Suppressor macrophage treated with lipopolysaccharide for 1 hour (primary cell): ENCODE measurements at regions not wholly inside any gene's neighbourhood (a gene's known extent, or its start where the extent isn't known, plus 50 kb on each side); places are given as distances from the start of the nearest gene placed in this dataset.
"Not testable (repeated sequence)": the region's sequence is repeated elsewhere in the genome, so short reads cannot be mapped to it uniquely, and the experiment has no call there.

Experiments used
- DNase-seq, 3 donors: peaks; one replicate each; pipeline ENCODE4 v3.0.0-alpha.2; 2020 to 2022

DNA sequence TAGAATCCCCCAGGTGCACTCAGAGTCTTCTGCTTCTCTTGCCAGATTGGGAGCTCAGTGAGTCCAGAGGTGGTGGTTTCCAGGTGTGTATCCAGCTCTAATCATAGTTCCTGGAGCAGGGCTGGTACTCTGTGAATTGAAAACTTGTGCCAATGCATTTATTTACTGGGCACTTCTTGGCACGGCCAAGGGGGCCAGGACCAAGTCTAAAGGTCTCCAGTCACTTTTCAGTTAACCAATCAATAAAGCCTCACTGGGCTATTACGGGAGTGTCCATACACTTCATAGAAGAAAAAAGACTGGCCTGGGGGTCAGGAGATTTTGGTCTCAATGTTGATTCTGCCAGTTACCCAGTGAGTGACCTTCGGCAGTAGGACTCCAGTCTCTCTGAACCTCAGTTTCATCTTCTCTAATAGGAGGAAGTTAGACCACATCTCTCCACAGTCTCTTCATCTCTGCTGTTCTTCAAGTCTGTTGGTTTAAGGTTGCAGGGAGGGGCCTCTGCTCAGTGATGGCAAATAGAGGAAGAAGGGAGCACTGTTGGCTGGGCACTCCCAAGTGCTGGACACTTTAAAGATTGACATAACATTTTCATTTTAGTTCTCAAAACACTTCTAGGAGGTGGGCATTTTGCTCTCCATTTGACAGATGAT is 188.5 kb upstream of the E2F8 start:
- DNase-seq, result no peak

DNA sequence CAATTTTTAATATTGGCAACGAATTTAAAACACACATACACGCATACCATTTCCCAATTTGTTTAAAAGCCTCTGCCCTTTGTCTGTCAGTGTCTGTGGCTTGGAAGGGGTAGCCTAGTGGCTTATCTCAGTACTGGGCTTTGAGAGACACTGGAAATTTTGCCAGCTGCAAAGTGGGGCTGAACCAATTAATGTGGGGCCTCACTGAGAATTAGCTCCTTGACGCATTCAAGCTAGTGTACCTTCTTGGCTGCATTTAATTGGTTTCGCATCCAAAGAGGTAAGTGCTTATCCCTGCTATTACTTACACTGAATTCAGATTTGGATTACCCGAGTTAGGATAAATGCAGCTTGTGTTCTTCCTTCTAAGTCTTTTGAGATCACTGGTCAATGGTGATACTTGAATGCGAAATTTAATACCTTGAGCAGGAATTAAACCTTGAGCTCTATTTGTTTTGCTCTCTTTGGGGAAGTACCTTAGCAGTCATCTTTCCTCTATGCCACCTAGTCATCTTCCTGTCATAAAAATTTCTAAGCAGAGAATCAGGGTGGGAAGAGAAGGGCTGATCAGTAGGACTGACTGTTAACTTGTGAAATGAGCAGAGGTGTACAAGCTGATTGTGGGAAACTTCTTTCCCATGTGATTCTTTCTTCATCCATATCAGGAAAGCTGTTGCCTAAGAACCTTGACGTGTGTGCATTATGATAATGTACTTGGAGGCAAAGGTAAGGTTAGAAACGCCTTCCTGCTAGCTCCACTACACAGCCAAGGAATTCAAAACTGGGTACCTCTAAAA is 187.7 kb upstream of the E2F8 start:
- no peak for DNase-seq

DNA sequence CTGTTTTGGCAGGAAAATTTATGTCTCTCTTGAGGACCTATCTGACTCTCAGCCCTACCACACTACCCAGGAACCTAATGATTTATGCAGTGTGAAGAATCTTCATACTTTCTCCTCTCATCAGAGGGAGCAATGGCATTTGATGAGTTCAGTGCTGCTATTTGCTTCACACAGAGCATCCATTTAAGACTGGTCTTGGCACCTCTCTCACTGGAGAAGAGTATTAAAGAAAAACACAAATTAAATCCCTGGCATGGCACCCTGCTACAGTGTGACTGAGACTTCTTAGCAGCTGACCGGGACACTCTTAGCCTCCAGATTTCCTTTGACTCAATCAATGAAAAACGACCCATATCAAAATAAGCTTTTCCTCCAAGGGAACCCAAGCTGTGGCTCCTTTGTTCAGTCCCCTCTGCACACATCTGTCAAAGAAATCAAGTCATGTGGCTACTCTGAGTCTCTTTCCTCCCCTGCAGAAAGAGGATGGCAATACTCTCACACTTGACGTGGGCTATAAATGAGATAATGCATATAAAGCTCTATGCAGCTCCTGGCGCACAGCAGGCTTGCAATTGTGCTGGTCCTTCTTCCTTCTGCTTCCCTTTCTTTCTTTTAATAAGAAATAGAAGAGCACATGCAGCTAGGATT is 186.1 kb upstream of the E2F8 start:
- no peak for DNase-seq

DNA sequence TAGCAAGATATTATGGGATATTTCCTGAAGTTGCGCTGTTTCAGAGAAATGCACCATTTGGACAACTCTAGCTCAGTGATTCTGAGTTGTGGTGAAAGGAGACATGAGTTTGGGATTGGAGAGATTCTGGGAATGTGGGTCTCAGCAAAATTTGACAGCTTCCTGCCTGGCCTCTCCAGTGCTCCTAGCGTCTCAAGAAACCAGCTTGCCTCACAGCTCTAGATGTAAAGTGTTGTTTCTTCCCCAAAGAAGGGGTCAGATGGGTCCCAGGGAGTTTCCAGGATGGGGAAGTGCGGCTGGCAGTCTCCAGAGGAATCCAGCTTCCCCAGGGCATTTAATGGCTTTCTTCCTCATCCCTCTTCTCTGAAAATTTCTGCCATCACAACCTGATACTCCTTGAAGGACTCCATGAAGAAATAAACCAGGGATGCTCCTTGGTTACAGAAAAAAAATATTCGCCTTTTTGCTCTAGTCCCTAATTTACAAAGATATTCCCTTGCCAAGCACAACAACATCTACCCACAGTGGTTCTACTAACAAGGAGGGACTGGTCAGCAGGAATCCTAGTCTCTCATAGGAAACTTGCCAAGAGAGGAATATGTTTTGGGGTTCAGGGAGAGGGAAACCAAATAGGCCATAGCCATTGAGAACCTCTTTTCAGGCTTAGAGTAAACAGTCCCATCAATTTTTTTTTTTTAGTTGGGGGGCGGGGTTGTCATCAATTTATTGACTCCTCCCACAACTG is 185.4 kb upstream of the E2F8 start:
- DNase-seq, result peak; percentile 18 to 60 (median 59)

DNA sequence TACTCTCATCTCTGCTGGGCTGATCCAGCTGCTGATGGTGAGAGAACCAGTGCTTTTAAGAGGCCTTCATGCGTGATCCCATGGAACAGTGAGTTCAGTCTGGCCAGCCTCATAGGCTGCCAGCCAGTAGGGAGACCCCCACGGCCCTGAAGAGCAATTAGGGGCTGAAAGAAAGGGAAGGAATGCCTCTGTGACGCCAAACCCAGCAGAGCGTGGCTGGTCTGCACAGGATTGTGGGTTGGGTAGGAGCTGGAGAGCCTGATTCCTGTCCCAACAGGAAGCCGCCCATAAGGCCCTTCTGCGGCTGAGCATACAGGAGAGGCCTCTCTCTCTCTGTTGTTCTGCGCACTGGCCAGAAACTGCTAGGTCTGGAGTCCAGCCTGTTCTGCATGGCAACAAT is 181.5 kb upstream of the E2F8 start:
- no peak for DNase-seq

DNA sequence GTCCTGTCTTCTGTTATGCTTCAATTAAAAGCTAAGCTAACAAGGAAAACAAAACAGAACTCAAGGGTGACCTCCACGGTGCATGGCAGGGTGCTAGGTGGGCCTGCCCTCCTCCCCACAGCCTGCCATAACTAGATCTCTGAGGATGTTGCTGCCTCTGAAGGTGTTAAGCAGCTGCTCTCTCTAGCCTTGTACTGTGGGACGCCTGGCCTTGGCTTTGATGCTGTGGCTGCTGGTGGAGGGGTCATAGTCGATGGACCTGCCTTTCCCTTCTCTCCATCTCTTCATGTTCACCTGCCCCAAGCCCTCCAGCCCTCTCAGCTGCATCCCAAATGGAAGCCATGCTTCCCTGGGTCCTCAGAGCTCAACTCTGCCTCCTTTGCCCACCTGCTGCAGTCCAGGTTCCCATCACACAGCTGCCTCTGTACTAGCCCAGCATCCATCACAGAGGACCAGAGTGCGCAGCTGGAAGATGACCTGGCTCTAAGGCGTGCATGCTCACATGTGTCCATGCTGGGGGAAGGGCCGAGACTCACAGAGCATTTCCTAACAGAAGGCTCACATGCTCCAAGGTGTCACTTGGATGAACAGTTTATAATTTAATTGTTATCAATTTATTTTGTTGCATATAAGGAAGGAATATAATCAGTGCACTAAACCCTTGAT is 180.3 kb upstream of the E2F8 start:
- DNase-seq, result no peak

DNA sequence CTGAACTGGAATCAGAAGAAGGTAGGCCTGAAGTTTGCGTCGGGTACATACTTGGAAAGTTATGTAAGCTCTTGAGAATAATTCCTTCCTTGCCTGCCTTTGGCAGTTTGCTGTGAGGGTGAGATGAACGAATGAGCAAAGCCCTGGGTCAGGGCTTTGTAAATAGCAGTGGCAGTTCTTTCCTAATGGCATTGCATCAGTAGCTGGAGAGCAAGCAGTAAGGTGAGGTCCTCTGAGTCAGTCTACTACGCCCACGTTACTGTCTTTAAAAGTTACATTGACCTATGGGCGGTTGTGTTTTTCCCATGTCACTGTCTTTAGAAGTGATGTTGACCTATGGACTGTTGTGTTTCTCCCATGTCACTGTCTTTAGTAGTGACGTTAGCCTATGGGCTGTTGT is 179.1 kb upstream of the E2F8 start:
- no peak for DNase-seq

DNA sequence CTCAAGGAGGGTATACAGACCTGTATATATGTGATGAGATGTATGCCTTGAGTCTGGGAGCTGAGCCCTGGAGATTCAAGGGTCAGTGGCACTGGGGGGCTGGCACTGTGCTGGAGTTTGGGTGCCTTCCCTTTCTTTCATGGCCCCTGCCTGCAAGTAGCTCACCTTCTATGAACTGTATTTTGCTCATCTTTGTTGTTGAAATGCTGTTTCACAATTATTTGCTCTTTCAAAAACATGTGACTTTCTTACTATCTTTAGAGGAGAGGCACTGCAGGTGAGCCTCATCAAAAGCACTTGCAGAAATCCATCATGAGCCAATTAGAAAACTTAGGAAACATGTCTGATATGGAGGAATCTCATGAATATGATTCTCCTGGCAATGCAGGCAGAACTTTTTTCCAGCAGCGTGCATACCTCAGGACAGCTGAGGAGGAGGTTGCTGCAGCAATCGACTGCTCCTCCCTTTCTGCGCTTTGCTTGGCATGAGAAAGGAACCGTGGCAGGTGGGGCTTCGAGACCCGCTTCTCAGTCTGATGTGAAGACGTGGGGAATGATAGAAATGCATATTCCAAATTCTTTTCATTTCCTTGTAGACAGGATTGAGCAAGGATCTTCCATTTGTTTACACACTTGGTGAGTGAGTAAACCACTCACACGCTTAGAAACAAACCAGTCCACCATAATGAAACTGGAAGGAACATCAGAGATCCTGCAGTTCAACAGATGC is 178.4 kb upstream of the E2F8 start:
- DNase-seq, result no peak

DNA sequence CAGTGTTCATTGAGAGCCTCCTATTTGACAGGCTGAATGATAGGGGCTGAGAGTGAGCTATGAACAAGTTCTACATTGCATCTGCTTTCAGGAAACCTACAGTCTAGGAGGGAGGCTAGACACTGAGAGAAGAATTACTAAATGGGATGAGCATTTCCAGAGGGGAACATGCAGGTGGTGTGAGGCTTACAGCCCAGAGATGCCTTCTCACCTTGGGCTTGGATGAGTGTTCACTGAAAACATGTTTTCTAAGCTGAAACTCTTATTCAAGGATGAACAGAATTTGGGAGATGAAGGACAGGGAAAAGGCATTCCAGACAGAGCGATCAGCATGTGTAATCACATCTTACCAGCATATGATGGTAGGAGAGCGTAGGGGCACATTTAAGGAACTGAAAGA is 177.5 kb upstream of the E2F8 start:
- no peak for DNase-seq

DNA sequence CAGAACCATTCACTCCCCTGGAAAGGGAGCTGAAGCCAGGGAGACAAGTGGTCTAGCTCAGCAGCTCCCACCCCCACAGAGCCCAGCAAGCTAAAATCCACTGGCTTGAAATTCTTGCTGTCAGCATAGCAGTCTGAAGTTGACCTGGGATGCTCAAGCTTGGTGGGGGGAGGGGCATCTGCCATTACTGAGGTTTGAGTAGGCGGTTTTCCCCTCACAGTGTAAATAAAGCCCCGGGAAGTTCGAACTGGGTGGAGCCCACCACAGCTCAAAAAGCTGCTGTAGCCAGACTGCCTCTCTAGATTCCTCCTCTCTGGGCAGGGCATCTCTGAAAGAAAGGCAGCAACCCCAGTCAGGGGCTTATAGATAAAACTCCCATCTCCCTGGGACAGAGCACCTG is 171.3 kb upstream of the E2F8 start:
- not testable (repeated sequence) for DNase-seq

DNA sequence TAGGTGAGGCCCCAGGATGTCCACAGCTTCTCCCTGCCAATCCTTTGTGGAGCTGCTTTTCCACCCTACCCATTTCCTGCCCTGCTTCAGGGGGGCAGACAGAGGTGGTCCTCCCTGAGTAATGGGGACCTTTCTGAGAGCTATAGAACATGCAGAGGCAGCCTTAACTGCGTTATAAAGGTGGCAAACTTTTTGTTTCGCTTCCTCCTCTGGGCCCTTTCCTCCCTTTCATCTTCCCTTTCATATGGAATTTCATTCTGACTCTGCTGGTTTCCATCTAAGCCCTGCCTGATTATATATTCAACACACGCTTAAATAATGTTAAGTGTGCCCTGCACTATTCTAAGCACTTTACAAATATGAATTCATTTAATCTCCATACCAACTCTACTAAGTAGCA is 169.3 kb upstream of the E2F8 start:
- no peak for DNase-seq

DNA sequence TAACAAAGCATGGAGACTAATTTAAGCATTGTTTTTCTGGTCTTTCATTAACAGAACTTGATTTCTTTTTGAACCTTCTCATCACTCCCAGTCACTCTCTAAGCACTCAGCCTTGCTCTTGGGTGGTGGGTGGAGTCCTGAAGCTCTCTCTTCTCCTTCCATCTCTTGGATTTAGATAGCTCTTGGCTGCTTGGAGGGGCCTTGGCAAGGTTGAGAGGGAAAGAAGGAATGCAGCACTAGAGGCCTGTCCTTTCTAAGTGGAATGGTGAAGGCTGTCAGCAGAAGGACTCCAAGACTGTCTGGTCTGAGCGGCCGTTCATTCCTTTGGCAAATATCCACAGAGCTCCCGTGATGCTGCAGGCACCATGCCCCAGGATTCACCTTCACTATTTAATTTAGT is 168.6 kb upstream of the E2F8 start:
- no peak for DNase-seq

DNA sequence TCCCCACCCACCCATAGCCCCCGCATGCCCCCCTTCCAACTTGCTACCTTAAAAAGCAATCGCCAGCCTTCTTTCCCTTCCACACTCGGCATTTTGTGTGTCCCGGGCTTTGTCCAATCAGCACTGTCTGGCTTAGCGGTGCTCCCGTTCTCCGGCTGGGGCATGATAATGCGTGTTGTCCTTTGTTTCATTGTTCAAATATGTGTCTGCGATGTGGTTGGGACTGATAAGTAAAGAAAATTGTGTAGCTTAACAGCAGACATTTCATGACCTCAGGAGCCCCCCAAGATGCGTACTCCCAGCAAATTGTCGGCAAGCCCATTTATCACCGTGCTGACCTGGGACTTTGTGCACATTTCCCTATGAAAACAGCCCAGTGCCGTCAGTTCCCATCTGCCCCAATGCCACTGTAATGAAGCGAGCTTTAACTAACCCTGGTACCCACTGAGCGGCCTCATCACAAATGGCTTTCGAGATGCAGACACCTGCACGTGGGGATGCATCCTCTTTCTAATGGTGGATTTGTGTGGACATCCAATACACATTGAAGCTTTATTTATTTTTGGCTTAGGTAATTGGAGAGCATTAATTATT is 167.0 kb upstream of the E2F8 start:
- DNase-seq, result no peak

DNA sequence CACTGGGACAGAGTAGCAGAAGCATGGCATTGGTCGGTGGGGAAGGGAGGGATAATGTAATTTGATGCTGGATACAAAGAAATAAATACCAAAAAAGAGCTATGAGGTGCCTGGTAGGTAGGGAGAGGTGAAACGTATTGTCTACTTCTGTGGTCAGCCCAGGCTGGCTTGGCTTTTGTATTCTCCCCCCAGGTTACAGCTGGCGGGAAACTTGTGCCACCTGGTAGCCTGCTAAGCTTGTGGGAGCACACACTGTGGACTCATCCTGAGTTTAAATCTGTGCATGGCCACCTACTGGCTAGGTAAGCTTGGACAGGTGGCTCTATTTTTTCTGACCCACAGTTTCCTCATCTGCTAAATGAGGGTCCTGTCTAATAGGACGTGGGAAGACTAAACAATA is 165.2 kb upstream of the E2F8 start:
- no peak for DNase-seq

DNA sequence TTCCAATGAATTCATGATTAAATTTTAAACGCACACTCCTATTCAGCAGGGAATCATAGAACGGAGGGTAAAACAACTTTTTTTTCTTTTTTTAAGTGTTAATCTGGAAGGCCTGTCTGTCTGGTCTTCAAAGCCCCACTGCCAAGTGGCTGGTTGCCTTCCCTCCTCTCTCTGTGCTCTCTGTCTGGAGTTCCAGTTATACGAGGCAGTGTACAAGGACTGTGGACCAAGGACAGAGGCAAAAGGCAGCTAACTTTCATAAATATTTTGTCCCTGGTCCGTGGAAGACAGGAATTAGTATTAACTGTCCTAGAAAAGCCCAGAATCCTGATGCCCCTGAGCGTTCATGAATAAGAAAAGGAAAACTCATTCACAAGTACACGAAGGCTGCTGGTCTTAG is 164.0 kb upstream of the E2F8 start:
- DNase-seq, result no peak

DNA sequence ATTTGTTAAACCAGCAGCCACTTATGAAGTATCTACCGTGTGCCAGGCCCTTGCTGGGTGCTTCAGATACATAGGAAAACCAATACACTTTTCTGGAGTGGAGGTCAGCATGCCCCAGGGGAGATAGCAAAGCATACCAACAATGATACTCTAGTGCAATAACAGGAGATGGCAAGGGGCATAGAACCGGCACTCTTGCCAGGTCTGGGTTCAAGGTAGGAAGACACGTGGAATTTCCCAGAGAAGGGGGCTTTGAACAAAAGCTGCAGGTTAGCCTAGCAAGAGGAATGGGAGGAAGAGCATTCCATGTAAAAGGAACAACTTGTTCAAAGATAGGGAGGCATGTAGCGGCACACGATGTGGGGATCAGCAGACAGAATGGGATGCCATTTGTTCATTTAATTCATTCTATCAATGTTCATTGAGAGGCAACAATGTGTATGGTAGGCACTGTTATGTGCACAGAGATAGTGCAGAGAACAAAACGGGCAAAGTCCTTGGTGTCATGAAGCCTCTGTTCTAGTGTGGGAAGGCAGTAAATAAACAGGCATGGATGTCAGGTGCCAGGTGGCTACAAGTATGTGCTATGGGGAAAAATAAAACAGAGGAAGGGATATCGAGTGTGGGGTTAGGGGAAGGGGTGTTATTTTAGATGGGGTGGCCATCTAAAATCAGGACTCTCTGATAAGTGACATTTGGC is 162.6 kb upstream of the E2F8 start:
- DNase-seq, result no peak

DNA sequence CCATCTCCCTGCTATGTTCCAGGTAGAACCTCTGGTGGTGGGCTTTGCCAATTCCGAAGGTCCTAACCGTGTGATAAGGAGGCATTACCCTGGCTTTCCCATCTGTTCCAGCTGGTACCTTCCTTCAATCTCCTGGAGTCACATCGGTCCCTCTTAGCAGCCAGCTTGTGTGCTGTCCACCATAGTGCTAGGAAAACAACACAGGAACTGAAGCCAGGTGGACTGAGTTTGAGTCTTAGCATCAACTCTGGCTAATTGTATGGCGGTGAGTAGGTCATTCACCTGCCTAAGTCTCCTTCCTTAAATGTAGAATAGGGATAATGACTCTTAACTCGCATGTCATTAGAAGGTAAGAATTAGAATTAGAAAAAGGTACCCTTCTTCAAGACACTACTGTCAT is 159.6 kb upstream of the E2F8 start:
- DNase-seq, result no peak

DNA sequence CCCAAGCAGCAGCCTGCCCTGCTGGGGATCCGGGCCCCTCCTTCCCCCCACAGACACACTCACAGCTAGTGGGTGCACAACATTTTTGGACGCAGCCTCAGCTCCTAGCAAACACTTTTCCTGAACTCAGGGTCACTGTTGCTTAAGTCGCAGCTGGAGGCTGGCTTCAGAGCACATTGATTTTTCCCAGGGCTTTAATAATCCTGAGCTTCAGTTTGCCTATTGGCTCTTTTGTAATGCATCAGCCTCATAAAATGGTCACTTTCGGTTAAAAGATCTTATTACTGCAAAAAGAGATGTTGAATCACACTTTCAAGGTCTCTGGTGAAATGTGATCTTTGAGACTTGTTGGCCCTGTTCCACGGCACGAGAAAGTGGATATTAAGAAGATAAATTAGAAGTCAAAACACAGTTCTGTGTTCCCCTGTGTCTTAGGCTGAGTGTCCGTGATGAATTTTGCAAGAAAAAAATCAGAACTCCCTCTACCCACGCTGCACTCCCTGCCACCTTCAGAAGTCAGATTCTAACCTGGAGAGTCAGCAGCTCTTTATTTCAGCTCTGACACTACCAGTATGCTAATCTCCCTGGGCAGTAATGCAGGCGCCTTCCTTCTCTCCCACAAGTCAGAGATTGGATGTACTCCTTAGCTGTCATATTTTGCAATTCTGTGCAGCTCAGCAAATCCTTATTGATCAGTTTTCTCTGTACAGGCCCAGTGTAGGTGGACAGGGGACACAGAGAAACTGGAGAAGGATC is 158.2 kb upstream of the E2F8 start:
- DNase-seq, result no peak

DNA sequence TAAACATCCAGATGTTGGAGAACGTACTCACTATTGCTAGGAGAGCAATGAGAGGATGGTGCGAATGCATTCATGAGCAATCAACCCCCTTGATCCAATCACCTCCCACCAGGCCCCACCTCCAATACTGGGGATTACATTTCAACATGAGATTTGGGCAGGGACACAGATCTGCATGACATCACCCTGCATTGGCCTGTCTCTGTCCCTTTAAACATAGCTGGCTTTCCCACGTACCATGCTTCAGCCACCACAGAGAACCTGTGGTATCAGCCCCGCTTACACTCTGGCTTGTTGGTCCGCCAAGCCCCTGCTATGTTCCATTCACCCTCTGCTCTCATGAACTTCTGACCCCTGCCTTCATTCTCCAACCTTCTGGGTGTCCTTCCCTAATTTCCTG is 157.5 kb upstream of the E2F8 start:
- no peak for DNase-seq

DNA sequence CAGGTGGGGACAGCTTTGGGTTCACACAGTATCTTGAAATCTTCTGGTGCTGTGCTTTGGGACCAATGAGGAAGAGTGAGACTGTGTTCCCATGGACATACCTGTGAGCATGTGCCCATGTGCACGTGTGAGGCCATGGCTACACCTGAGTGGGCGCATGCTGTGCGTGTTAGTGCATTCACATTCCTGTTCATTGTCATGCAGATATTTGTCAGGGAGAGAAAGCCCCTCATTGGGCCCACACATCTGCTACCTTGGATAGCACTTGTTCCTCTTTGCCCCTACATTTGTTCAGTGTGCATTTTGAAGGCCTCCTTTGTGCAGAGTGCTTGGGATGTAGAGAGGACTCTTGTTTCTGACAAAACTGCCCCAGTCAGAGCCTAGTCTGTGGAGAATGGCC is 154.3 kb upstream of the E2F8 start:
- DNase-seq, result no peak
